Activated naive CD8-positive, alpha-beta T cell treated with anti-CD3 and anti-CD28 coated beads, Interleukin-2, amount 10 ng/mL, durations not matched to agents 7 days and 5 days (primary cell): ENCODE measurements at regions not wholly inside any gene's neighbourhood (a gene's known extent, or its start where the extent isn't known, plus 50 kb on each side); places are given as distances from the start of the nearest gene placed in this dataset.
"Not testable (repeated sequence)": the region's sequence is repeated elsewhere in the genome, so short reads cannot be mapped to it uniquely, and the experiment has no call there.

ENCODE experiments used
- ATAC-seq: fragments of 150-1000 bp; cut with Tn5 transposase; one replicate; pipeline ENCODE4 v1.10.0; 2021; ENCODE audit warnings: low read depth, moderate library complexity
- POLR2A ChIA-PET: fragments of 350-600 bp; sonication (Branson Sonifier 250); formaldehyde crosslinking; loops from one replicate; lab custom pipeline; 2021; ENCODE audit warnings: antibody characterized with exemption; lab: Charles Lee
- DNase-seq: peaks from one replicate; pipeline ENCODE4 v3.0.0; 2021
- H3K27ac Mint-ChIP-seq: one replicate; pipeline ENCODE4 v1.8.0; 2022; ENCODE audit warnings: mild to moderate bottlenecking, mixed read lengths
- H3K27me3 Mint-ChIP-seq: one replicate; pipeline ENCODE4 v1.8.0; 2022; ENCODE audit warnings: mild to moderate bottlenecking, moderate library complexity, mixed read lengths
- H3K36me3 Mint-ChIP-seq: one replicate; pipeline ENCODE4 v1.8.0; 2021; ENCODE audit warnings: mild to moderate bottlenecking, mixed read lengths
- H3K4me1 Mint-ChIP-seq: one replicate; pipeline ENCODE4 v1.8.0; 2021; ENCODE audit warnings: mixed read lengths
- H3K4me3 Mint-ChIP-seq: one replicate; pipeline ENCODE4 v1.8.0; 2022; ENCODE audit warnings: mild to moderate bottlenecking, moderate library complexity, mixed read lengths
- H3K9me3 Mint-ChIP-seq: one replicate; pipeline ENCODE4 v1.8.0; 2021; ENCODE audit warnings: mixed read lengths

- Mint-ChIP-seq H3K27me3 (no peaks in the 10 kb centered on the region), H3K4me1 (no peaks in the 10 kb centered on the region), H3K4me3 (no peak overlapping the region), H3K36me3 (no peaks in the 10 kb centered on the region), H3K9me3 (peaks cover 2% of the 10 kb centered on the region), H3K27ac (no peak overlapping the region)
- POLR2A ChIA-PET: no interaction called here
- ATAC-seq (no peak), DNase-seq (no peak)
These were observed 151.8 kb upstream of the SLC27A6 start for GRCh38 chr5:128813317-128814070.

DNA sequence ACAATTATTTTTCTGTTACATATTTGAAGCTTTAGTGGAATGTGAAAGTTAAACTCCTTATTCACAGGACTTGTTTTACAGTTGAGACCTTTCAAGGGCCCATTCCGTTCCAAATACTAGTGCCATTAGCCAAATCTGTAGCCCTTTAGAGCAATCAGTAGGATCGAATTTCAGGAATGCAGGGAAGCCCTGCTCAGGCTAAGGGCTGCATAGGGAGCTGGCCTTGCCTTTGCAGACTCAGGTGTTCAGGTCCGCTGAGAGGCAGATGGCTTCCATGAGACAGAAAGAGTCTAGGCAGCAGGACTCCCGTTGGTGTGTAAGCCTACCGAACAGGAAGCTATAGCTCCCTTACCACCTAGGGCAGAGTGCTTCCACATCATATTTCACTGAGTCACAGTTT, 150.1 kb upstream of the SLC27A6 start:
- Mint-ChIP-seq H3K4me1 (no peaks in the 10 kb centered on the region), H3K27me3 (no peaks in the 10 kb centered on the region), H3K4me3 (no peak overlapping the region), H3K9me3 (peaks cover 2% of the 10 kb centered on the region), H3K36me3 (no peaks in the 10 kb centered on the region), H3K27ac (no peak overlapping the region)
- POLR2A ChIA-PET: no interaction called here
- no peak for DNase-seq
- no peak for ATAC-seq

GRCh38 chr5:128825826-128826225, 139.5 kb upstream of the SLC27A6 start:
- H3K27me3 Mint-ChIP-seq: no peaks in the 10 kb centered on the region
- POLR2A ChIA-PET: no interaction called here

GRCh38 chr5:128826275-128826674, 139.0 kb upstream of the SLC27A6 start:
- POLR2A ChIA-PET: no interaction called here
- H3K27ac Mint-ChIP-seq: no peak overlapping the region
- no peaks in the 10 kb centered on the region for H3K36me3 Mint-ChIP-seq

More at GRCh38 chr5:128825826-128826225, 139.5 kb upstream of the SLC27A6 start:
- ATAC-seq (no peak), DNase-seq (no peak)
- H3K9me3 Mint-ChIP-seq: peaks cover 2% of the 10 kb centered on the region
- H3K4me3 Mint-ChIP-seq: no peak overlapping the region
- H3K4me1 Mint-ChIP-seq: peaks cover 1% of the 10 kb centered on the region
- H3K27ac Mint-ChIP-seq: no peak overlapping the region
- H3K36me3 Mint-ChIP-seq: no peaks in the 10 kb centered on the region

GRCh38 chr5:128836571-128836970, 128.7 kb upstream of the SLC27A6 start:
- ATAC-seq (no peak), DNase-seq (no peak)
- Mint-ChIP-seq H3K4me1 (no peaks in the 10 kb centered on the region), H3K27me3 (no peaks in the 10 kb centered on the region), H3K36me3 (no peaks in the 10 kb centered on the region), H3K9me3 (no peaks in the 10 kb centered on the region), H3K27ac (no peak overlapping the region), H3K4me3 (no peak overlapping the region)
- POLR2A ChIA-PET: no interaction called here

More at GRCh38 chr5:128826275-128826674, 139.0 kb upstream of the SLC27A6 start:
- peaks cover 2% of the 10 kb centered on the region for H3K9me3 Mint-ChIP-seq
- no peak overlapping the region for H3K4me3 Mint-ChIP-seq
- ATAC-seq: no peak
- DNase-seq: no peak
- peaks cover 1% of the 10 kb centered on the region for H3K4me1 Mint-ChIP-seq
- H3K27me3 Mint-ChIP-seq: no peaks in the 10 kb centered on the region

GRCh38 chr5:128838623-128839022, 126.7 kb upstream of the SLC27A6 start:
- DNase-seq (no peak), ATAC-seq (no peak)
- POLR2A ChIA-PET: no interaction called here
- Mint-ChIP-seq H3K4me1 (no peaks in the 10 kb centered on the region), H3K36me3 (no peaks in the 10 kb centered on the region), H3K27ac (no peak overlapping the region), H3K27me3 (no peaks in the 10 kb centered on the region), H3K9me3 (no peaks in the 10 kb centered on the region), H3K4me3 (no peak overlapping the region)

DNA sequence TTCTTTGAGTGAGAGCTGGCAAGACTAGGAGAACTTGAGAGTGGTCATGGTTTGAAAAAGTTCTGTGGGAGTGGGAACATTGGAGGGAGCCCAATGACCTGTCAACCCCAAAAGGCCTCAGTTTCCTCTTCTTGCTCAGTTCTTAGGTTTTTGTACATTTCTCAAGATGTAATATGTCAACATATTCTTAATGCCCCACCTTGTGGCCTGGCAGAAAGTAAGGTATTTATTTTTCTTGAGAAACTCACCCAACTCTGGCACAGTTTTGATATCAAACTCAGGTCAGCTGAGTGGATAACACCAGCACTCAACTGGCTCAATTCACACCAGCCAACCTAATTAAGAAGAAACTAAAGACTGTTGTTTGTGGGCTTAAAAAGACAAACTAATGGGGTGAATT, 123.0 kb upstream of the SLC27A6 start:
- Mint-ChIP-seq H3K36me3 (no peaks in the 10 kb centered on the region), H3K4me3 (no peak overlapping the region), H3K27me3 (no peaks in the 10 kb centered on the region), H3K9me3 (no peaks in the 10 kb centered on the region), H3K4me1 (no peaks in the 10 kb centered on the region), H3K27ac (no peak overlapping the region)
- ATAC-seq (no peak), DNase-seq (no peak)
- POLR2A ChIA-PET: no interaction called here

DNA sequence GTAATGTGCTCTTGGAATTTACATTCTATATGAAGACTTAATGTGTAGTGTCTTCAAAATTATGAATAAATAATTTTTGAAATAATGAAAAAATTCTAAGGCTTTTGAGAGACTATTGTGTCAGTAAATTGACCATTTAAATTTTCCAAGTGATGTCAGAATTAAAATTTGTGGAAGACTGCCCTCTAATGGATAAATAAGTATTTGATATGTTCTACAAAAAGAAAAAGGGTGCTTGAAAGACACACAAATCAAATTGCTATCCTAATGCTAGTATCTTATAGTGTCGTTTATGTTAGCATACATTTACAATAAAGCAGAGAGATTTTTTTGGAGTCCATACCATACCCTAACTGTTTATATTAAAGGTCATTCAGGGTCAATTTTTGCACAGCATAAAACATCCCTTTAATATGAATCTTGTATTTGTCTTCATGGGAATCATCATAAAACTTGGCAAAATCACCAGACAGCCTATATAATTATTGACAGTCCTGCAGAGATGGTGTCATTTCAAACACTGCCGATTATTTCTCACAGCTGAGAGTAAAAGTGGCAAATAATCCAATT, 120.8 kb upstream of the SLC27A6 start:
- POLR2A ChIA-PET: no interaction called here

GRCh38 chr5:128850049-128850448, 115.2 kb upstream of the SLC27A6 start:
- peaks cover 12% of the 10 kb centered on the region for H3K9me3 Mint-ChIP-seq
- H3K27ac Mint-ChIP-seq: no peak overlapping the region
- no peaks in the 10 kb centered on the region for H3K4me1 Mint-ChIP-seq
- H3K4me3 Mint-ChIP-seq: no peak overlapping the region
- no peaks in the 10 kb centered on the region for H3K27me3 Mint-ChIP-seq
- no peak for DNase-seq
- H3K36me3 Mint-ChIP-seq: no peaks in the 10 kb centered on the region
- POLR2A ChIA-PET: no interaction called here
- no peak for ATAC-seq

More for the DNA sequence above, 120.8 kb upstream of the SLC27A6 start:
- Mint-ChIP-seq H3K27ac (no peak overlapping the region), H3K9me3 (peaks cover 4% of the 10 kb centered on the region), H3K4me1 (no peaks in the 10 kb centered on the region), H3K36me3 (no peaks in the 10 kb centered on the region), H3K4me3 (no peak overlapping the region), H3K27me3 (no peaks in the 10 kb centered on the region)
- DNase-seq (no peak), ATAC-seq (no peak)

- H3K4me3 Mint-ChIP-seq: no peak overlapping the region
- no peaks in the 10 kb centered on the region for H3K36me3 Mint-ChIP-seq
- H3K9me3 Mint-ChIP-seq: peaks cover 10% of the 10 kb centered on the region
- H3K27ac Mint-ChIP-seq: no peak overlapping the region
- H3K27me3 Mint-ChIP-seq: no peaks in the 10 kb centered on the region
- POLR2A ChIA-PET: no interaction called here
- no peaks in the 10 kb centered on the region for H3K4me1 Mint-ChIP-seq
- DNase-seq: no peak
- no peak for ATAC-seq
These were observed 110.4 kb upstream of the SLC27A6 start for GRCh38 chr5:128854931-128855330.

GRCh38 chr5:128857076-128857677, 108.1 kb upstream of the SLC27A6 start:
- H3K27ac Mint-ChIP-seq: no peak overlapping the region
- no peak for DNase-seq
- no peaks in the 10 kb centered on the region for H3K4me1 Mint-ChIP-seq
- ATAC-seq: no peak
- H3K36me3 Mint-ChIP-seq: no peaks in the 10 kb centered on the region
- H3K9me3 Mint-ChIP-seq: peaks cover 4% of the 10 kb centered on the region
- POLR2A ChIA-PET: no interaction called here
- no peak overlapping the region for H3K4me3 Mint-ChIP-seq
- H3K27me3 Mint-ChIP-seq: no peaks in the 10 kb centered on the region

DNA sequence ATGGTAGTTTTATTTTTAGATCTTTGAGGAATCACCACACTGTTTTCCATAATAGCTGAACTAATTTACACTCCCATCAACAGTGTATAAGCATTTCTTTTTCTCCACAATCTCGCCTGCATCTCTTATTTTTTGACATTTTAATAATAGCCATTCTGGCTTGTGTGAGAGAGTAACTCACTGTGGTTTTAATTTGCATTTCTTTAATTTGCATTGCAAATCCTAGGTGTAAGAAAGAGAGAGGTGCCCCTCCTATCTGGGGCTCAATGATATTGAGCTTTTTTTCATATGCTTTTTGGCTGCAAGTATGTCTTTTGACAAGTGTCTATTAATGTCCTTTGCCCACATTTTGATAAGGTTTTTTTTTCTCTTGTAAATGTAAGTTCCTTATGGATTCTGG, 106.3 kb upstream of the SLC27A6 start:
- H3K4me1 Mint-ChIP-seq: no peaks in the 10 kb centered on the region
- no peaks in the 10 kb centered on the region for H3K36me3 Mint-ChIP-seq
- ATAC-seq (no peak), DNase-seq (no peak)
- H3K9me3 Mint-ChIP-seq: peaks cover 4% of the 10 kb centered on the region
- H3K27me3 Mint-ChIP-seq: no peaks in the 10 kb centered on the region
- no peak overlapping the region for H3K4me3 Mint-ChIP-seq
- no peak overlapping the region for H3K27ac Mint-ChIP-seq
- POLR2A ChIA-PET: no interaction called here

- ATAC-seq, H3K27ac Mint-ChIP-seq, POLR2A ChIA-PET, H3K9me3 Mint-ChIP-seq, H3K4me3 Mint-ChIP-seq, H3K27me3 Mint-ChIP-seq, H3K36me3 Mint-ChIP-seq, DNase-seq, H3K4me1 Mint-ChIP-seq: not testable (repeated sequence)
These were observed 104.1 kb upstream of the SLC27A6 start for GRCh38 chr5:128861155-128861554.

GRCh38 chr5:128869970-128870369, 95.3 kb upstream of the SLC27A6 start:
- POLR2A ChIA-PET: no interaction called here
- H3K27me3 Mint-ChIP-seq: peaks cover 2% of the 10 kb centered on the region
- ATAC-seq (no peak), DNase-seq (no peak)
- no peaks in the 10 kb centered on the region for H3K36me3 Mint-ChIP-seq
- H3K4me1 Mint-ChIP-seq: no peaks in the 10 kb centered on the region
- H3K27ac Mint-ChIP-seq: no peak overlapping the region
- H3K9me3 Mint-ChIP-seq: no peaks in the 10 kb centered on the region
- H3K4me3 Mint-ChIP-seq: no peak overlapping the region
